Breast epithelium (tissue), 3 donors: ENCODE measurements at regions not wholly inside any gene's neighbourhood (a gene's known extent, or its start where the extent isn't known, plus 50 kb on each side); places are given as distances from the start of the nearest gene placed in this dataset.
"Not testable (repeated sequence)": the region's sequence is repeated elsewhere in the genome, so short reads cannot be mapped to it uniquely, and the experiment has no call there.

Experiments used
- CTCF ChIP-seq, 3 donors: fragments of 450-650 bp; IDR thresholded peaks; one replicate each; pipeline ENCODE4 v1.5.1; 2016 to 2017; ENCODE audit warnings: antibody characterized with exemption in 3 of 3, mild to moderate bottlenecking in 3 of 3, moderate library complexity in 3 of 3
- POLR2A ChIP-seq: fragments of 450-650 bp; IDR thresholded peaks from one replicate; pipeline ENCODE4 v1.6.1; 2016; ENCODE audit warnings: antibody characterized with exemption, mild to moderate bottlenecking, moderate library complexity
- POLR2AphosphoS5 ChIP-seq, 3 donors: sonication (generic); formaldehyde crosslinking; IDR thresholded peaks; one replicate each; pipeline ENCODE4 v1.6.1; 2017; ENCODE audit warnings: antibody characterized with exemption in 3 of 3

- TF ChIP-seq CTCF (IDR thresholded peaks at IDR 0.05); POLR2AphosphoS5 (IDR thresholded peaks at IDR 0.05); POLR2A: not testable (repeated sequence)
Measured at GRCh38 chr1:219077767-219078166, 95.9 kb upstream of the LYPLAL1 start.
